H9 (cell line): ENCODE measurements at regions not wholly inside any gene's neighbourhood (a gene's known extent, or its start where the extent isn't known, plus 50 kb on each side); places are given as distances from the start of the nearest gene placed in this dataset.
A peak's percentile ranks its signal among the peaks of the same experiment; 100 is the strongest.

Experiments used
- DNase-seq: peaks from one replicate; pipeline ENCODE4 v3.0.0-alpha.2; 2017
- H2AFZ ChIP-seq: one replicate; pipeline ENCODE4 v1.6.1; 2013; ENCODE audit warnings: mild to moderate bottlenecking, low read length, control low read depth, moderate library complexity
- H2AK5ac ChIP-seq: 2 replicates; pipeline ENCODE4 v1.6.1; 2013; ENCODE audit warnings: low read length, control low read depth, mixed read lengths; ENCODE audit not compliant: insufficient read length
- H2BK120ac ChIP-seq: one replicate; pipeline ENCODE4 v1.6.1; 2013; ENCODE audit warnings: low read depth, mild to moderate bottlenecking, low read length, control low read depth, inconsistent platforms; ENCODE audit not compliant: poor library complexity, severe bottlenecking
- H2BK12ac ChIP-seq: 2 replicates; pipeline ENCODE4 v1.6.1; 2013; ENCODE audit warnings: low read length, control low read depth, mixed read lengths, low read depth; ENCODE audit not compliant: insufficient read length
- H2BK15ac ChIP-seq: 2 replicates; pipeline ENCODE4 v1.6.1; 2013; ENCODE audit warnings: low read depth, low read length, control low read depth
- H2BK20ac ChIP-seq: one replicate; pipeline ENCODE4 v1.6.1; 2013; ENCODE audit warnings: low read depth, mild to moderate bottlenecking, low read length, control low read depth, inconsistent platforms; ENCODE audit not compliant: poor library complexity, severe bottlenecking
- H2BK5ac ChIP-seq: 2 replicates; pipeline ENCODE4 v1.6.1; 2013; ENCODE audit warnings: low read length, control low read depth, mixed read lengths; ENCODE audit not compliant: insufficient read length
- H3K14ac ChIP-seq: 2 replicates; pipeline ENCODE4 v1.6.1; 2013; ENCODE audit warnings: low read length, control low read depth; ENCODE audit not compliant: insufficient read depth
- H3K18ac ChIP-seq: 2 replicates; pipeline ENCODE4 v1.6.1; 2013; ENCODE audit warnings: low read depth, mild to moderate bottlenecking, mixed read lengths, low read length, control low read depth; ENCODE audit not compliant: insufficient read length
- H3K23ac ChIP-seq: 2 replicates; pipeline ENCODE4 v1.6.1; 2013; ENCODE audit warnings: low read length, control low read depth, mixed read lengths, low read depth; ENCODE audit not compliant: insufficient read length
- H3K23me2 ChIP-seq: 2 replicates; pipeline ENCODE4 v1.6.1; 2013; ENCODE audit warnings: low read depth, mild to moderate bottlenecking, mixed read lengths, low read length, control low read depth; ENCODE audit not compliant: insufficient read length, poor library complexity, severe bottlenecking
- H3K27ac ChIP-seq: 2 replicates; pipeline ENCODE4 v1.5.1; 2013; ENCODE audit warnings: low read length, control low read depth, mixed read lengths, low read depth; ENCODE audit not compliant: insufficient read length
- H3K27me3 ChIP-seq: 2 replicates; pipeline ENCODE4 v1.6.1; 2013; ENCODE audit warnings: low read length, control low read depth, inconsistent platforms; ENCODE audit not compliant: insufficient read depth
- H3K4ac ChIP-seq: 2 replicates; pipeline ENCODE4 v1.6.1; 2013; ENCODE audit warnings: low read depth, mild to moderate bottlenecking, control low read depth, inconsistent platforms, low read length, moderate library complexity
- H3K4me1 ChIP-seq: 2 replicates; pipeline ENCODE4 v1.6.1; 2013; ENCODE audit warnings: low read length, control low read depth, inconsistent platforms; ENCODE audit not compliant: insufficient read depth
- H3K4me2 ChIP-seq: 2 replicates; pipeline ENCODE4 v1.6.1; 2013; ENCODE audit warnings: low read length, control low read depth, mixed read lengths; ENCODE audit not compliant: insufficient read length, insufficient read depth
- H3K56ac ChIP-seq: 2 replicates; pipeline ENCODE4 v1.6.1; 2013; ENCODE audit warnings: low read depth, mild to moderate bottlenecking, mixed read lengths, low read length, control low read depth; ENCODE audit not compliant: insufficient read length
- H3K79me1 ChIP-seq: 2 replicates; pipeline ENCODE4 v1.6.1; 2013; ENCODE audit warnings: low read depth, mild to moderate bottlenecking, moderate library complexity, low read length, control low read depth, inconsistent platforms; ENCODE audit not compliant: insufficient read depth, poor library complexity, severe bottlenecking
- H3K79me2 ChIP-seq: 2 replicates; pipeline ENCODE4 v1.6.1; 2013; ENCODE audit warnings: low read length, control low read depth, inconsistent platforms; ENCODE audit not compliant: insufficient read depth
- H3K9ac ChIP-seq: 2 replicates; pipeline ENCODE4 v1.6.1; 2013; ENCODE audit warnings: low read length, control low read depth, mixed read lengths; ENCODE audit not compliant: insufficient read length; ENCODE audit errors: extremely low read depth
- H3K9me3 ChIP-seq: one replicate; pipeline ENCODE4 v1.6.1; 2013; ENCODE audit warnings: low read depth, low read length, inconsistent platforms; ENCODE audit not compliant: control insufficient read depth
- H3T11ph ChIP-seq: one replicate; pipeline ENCODE4 v1.6.1; 2013; ENCODE audit warnings: mild to moderate bottlenecking, low read length, control low read depth, inconsistent platforms
- H4K20me1 ChIP-seq: one replicate; pipeline ENCODE4 v1.6.1; 2013; ENCODE audit not compliant: control insufficient read depth, insufficient read length, insufficient read depth
- H4K5ac ChIP-seq: 2 replicates; pipeline ENCODE4 v1.6.1; 2013; ENCODE audit warnings: low read depth, mild to moderate bottlenecking, mixed read lengths, low read length, control low read depth; ENCODE audit not compliant: insufficient read length
- H4K8ac ChIP-seq: replicated peaks from 2 replicates; pipeline ENCODE4 v1.6.1; 2013; ENCODE audit warnings: low read length, control low read depth, mixed read lengths, low read depth; ENCODE audit not compliant: insufficient read length
- H4K91ac ChIP-seq: 2 replicates; pipeline ENCODE4 v1.6.1; 2013; ENCODE audit warnings: low read depth, mild to moderate bottlenecking, moderate library complexity, mixed read lengths, low read length, control low read depth; ENCODE audit not compliant: insufficient read length
- H3K27ac Mint-ChIP-seq, 3 experiments: 2 replicates in 2 of 3; 3 replicates in 1 of 3; pipeline ENCODE4 v1.8.0; 2020 to 2021; ENCODE audit warnings: mixed read lengths in 3 of 3, mild to moderate bottlenecking in 1 of 3, moderate library complexity in 1 of 3
- H3K27me3 Mint-ChIP-seq: 2 replicates; pipeline ENCODE4 v1.8.0; 2021; ENCODE audit warnings: low read depth, mild to moderate bottlenecking, moderate library complexity, mixed read lengths
- H3K36me3 Mint-ChIP-seq, 3 experiments: 2 replicates in 2 of 3; 3 replicates in 1 of 3; pipeline ENCODE4 v1.8.0; 2020 to 2021; ENCODE audit warnings: low read depth in 3 of 3, mixed read lengths in 3 of 3; ENCODE audit not compliant: insufficient read depth in 1 of 3
- H3K4me1 Mint-ChIP-seq, 2 experiments: 2 replicates each; pipeline ENCODE4 v1.8.0; 2020; ENCODE audit warnings: mixed read lengths in 2 of 2
- H3K4me3 Mint-ChIP-seq, 2 experiments: 2 replicates in 1 of 2; 3 replicates in 1 of 2; pipeline ENCODE4 v1.8.0; 2020 to 2021; ENCODE audit warnings: mild to moderate bottlenecking in 2 of 2, mixed read lengths in 2 of 2, moderate library complexity in 1 of 2
- H3K9me3 Mint-ChIP-seq, 2 experiments: 2 replicates in 1 of 2; 3 replicates in 1 of 2; pipeline ENCODE4 v1.8.0; 2020; ENCODE audit warnings: mild to moderate bottlenecking in 2 of 2, mixed read lengths in 2 of 2, moderate library complexity in 1 of 2
- CTCF ChIP-seq: fragments of 200-600 bp; sonication (generic); conservative IDR thresholded peaks from 3 replicates; pipeline ENCODE4 v1.8.0; 2021; ENCODE audit warnings: antibody characterized with exemption, mild to moderate bottlenecking
- WGBS: extraction: QIAGEN DNeasy Blood & Tissue Kit; methylation state at CpG from one replicate; pipeline ENCODE4 v1.1.7; 2013; ENCODE audit warnings: missing lambda C conversion rate, low lambda C conversion rate, mixed read lengths; ENCODE audit not compliant: insufficient read length; ENCODE audit errors: extremely low coverage; 5-methylcytosine and 5-hydroxymethylcytosine counted together

- H3K27ac ChIP-seq, result no peak overlapping the region
- no peak overlapping the region for H3K9ac ChIP-seq
- H3K79me1 ChIP-seq, result no peaks in the 10 kb centered on the region
- peaks cover 40 to 43% of the 10 kb centered on the region in 2 experiments for H3K4me1 Mint-ChIP-seq
- DNase-seq, result peak; percentile 57
- H3K27me3 ChIP-seq, result no peaks in the 10 kb centered on the region
- peaks cover 10% of the 10 kb centered on the region; the same call in 1 of the 2 replicates for H3K4me1 ChIP-seq
- H2AFZ ChIP-seq, result no peak overlapping the region
- no peak overlapping the region for H3K4me3 Mint-ChIP-seq
- H2BK5ac ChIP-seq, result no peak overlapping the region
- H4K8ac ChIP-seq, result no peak overlapping the region
- no peaks in the 10 kb centered on the region for H3K27me3 Mint-ChIP-seq
- WGBS, result no CpG with 5 or more reads among the region's 7 CpGs
- H2BK120ac ChIP-seq, result no peak overlapping the region
- peak; percentile 59; the same call in 2 of the 3 replicates for TF ChIP-seq CTCF
- no peak overlapping the region for H2BK12ac ChIP-seq
- H3K79me2 ChIP-seq, result no peaks in the 10 kb centered on the region
- no peak overlapping the region for H3T11ph ChIP-seq
- H3K23ac ChIP-seq, result no peak overlapping the region
- H4K91ac ChIP-seq, result no peak overlapping the region
- no peak overlapping the region for H3K4ac ChIP-seq
- no peak overlapping the region for H4K5ac ChIP-seq
- no peaks in the 10 kb centered on the region for H3K9me3 ChIP-seq
- H3K36me3 Mint-ChIP-seq, result no peaks in the 10 kb centered on the region; a peak in 1 of 7 replicates
- no peak overlapping the region for H3K56ac ChIP-seq
- no peaks in the 10 kb centered on the region for H4K20me1 ChIP-seq
- H3K9me3 Mint-ChIP-seq, result no peaks in the 10 kb centered on the region
- H3K27ac Mint-ChIP-seq, result no peak overlapping the region
- H3K4me2 ChIP-seq, result no peak overlapping the region
- no peaks in the 10 kb centered on the region for H3K23me2 ChIP-seq
- H2BK20ac ChIP-seq, result no peak overlapping the region
- no peak overlapping the region for H3K14ac ChIP-seq
- H2AK5ac ChIP-seq, result no peak overlapping the region
- no peak overlapping the region for H3K18ac ChIP-seq
- H2BK15ac ChIP-seq, result no peak overlapping the region
Observed at GRCh38 chr2:47664817-47665216, 94.0 kb upstream of the KCNK12 start.
